HepG2 (cell line): ENCODE measurements at regions not wholly inside any gene's neighbourhood (a gene's known extent, or its start where the extent isn't known, plus 50 kb on each side); places are given as distances from the start of the nearest gene placed in this dataset.

Source experiments
- ATAC-seq: fragments of 200-7000 bp; cut with Tn5 transposase; 3 replicates; pipeline ENCODE4 v1.9.1; 2020; ENCODE audit warnings: mild to moderate bottlenecking, moderate library complexity
- BruUV-seq: library from RNA; stranded (reverse); fragments of 400-500 nt; replicated peaks from 2 replicates; lab custom pipeline; 2021; lab: Mats Ljungman, UMichigan
- CTCF ChIA-PET: fragments of 300-600 bp; formaldehyde crosslinking; extraction: SDS; loops from one replicate; lab custom pipeline; 2021; ENCODE audit warnings: low total read pairs, inconsistent platforms, low intra/inter-chr PET ratio; lab: Yijun Ruan, JAX
- POLR2A ChIA-PET: fragments of 350-600 bp; sonication (Branson Sonifier 250); formaldehyde crosslinking; loops from one replicate; lab custom pipeline; 2020; ENCODE audit warnings: antibody characterized with exemption, inconsistent platforms; lab: Yijun Ruan, JAX
- DNase-seq: peaks from one replicate; pipeline ENCODE4 v3.0.0-alpha.2; 2015; ENCODE audit warnings: low spot score
- FAIRE-seq: peaks from 3 replicates; lab custom pipeline; 2011; peaks lifted over from hg19 to GRCh38; lab: Jason Lieb, UNC
- H2AFZ ChIP-seq: one replicate; pipeline ENCODE4 v1.6.1; 2011; ENCODE audit warnings: low read length, inconsistent platforms
- H3K27ac ChIP-seq: fragments of 300-600 bp; 3 replicates; pipeline ENCODE4 v1.8.0; 2011; ENCODE audit warnings: mixed run types, mild to moderate bottlenecking, mixed read lengths, low read length, inconsistent platforms; ENCODE audit not compliant: insufficient read depth; ENCODE audit errors: extremely low read length
- H3K27me3 ChIP-seq, 2 experiments: fragments of 200-600 bp in 1 of 2; 2 replicates in 1 of 2; 3 replicates in 1 of 2; pipeline versions ENCODE4 v1.6.0 to v1.8.0; 2011; ENCODE audit warnings: low read length in 2 of 2, mild to moderate bottlenecking in 2 of 2, moderate library complexity in 2 of 2, inconsistent platforms in 1 of 2; ENCODE audit not compliant: insufficient read depth in 2 of 2, control insufficient read depth in 1 of 2
- H3K36me3 ChIP-seq, 2 experiments: fragments of 200-600 bp in 1 of 2; replicated peaks in 1 of 2; 2 replicates in 1 of 2; 3 replicates in 1 of 2; pipeline versions ENCODE4 v1.5.1 to v1.8.0; 2011; ENCODE audit warnings: low read length in 2 of 2, inconsistent platforms in 1 of 2; ENCODE audit not compliant: insufficient read depth in 2 of 2, control insufficient read depth in 1 of 2
- H3K4me1 ChIP-seq: 2 replicates; pipeline ENCODE4 v1.5.1; 2012; ENCODE audit warnings: low read length, inconsistent platforms; ENCODE audit not compliant: insufficient read depth
- H3K4me2 ChIP-seq: 2 replicates; pipeline ENCODE4 v1.6.0; 2011; ENCODE audit warnings: low read depth, low read length, inconsistent platforms
- H3K4me3 ChIP-seq, 3 experiments: fragments of 200-600 bp in 1 of 3; sonication (generic), shearing (Covaris generic) in 1 of 3; replicated peaks in 1 of 3; 2 replicates each; pipeline ENCODE4 v1.5.1; 2011 to 2016; ENCODE audit warnings: low read length in 3 of 3, inconsistent platforms in 2 of 3, low read depth in 2 of 3, mild to moderate bottlenecking in 2 of 3, control low read depth in 1 of 3, mixed read lengths in 1 of 3; ENCODE audit not compliant: insufficient read depth in 1 of 3
- H3K79me2 ChIP-seq: one replicate; pipeline ENCODE4 v1.6.1; 2011; ENCODE audit warnings: low read length, inconsistent platforms; ENCODE audit not compliant: insufficient read depth
- H3K9ac ChIP-seq: 2 replicates; pipeline ENCODE4 v1.6.0; 2011; ENCODE audit warnings: mild to moderate bottlenecking, low read depth, low read length, inconsistent platforms; ENCODE audit not compliant: insufficient read depth
- H3K9me3 ChIP-seq: 2 replicates; pipeline ENCODE4 v1.5.1; 2012; ENCODE audit warnings: mild to moderate bottlenecking, low read length
- H4K20me1 ChIP-seq: 2 replicates; pipeline ENCODE4 v1.6.0; 2011; ENCODE audit warnings: inconsistent platforms, mild to moderate bottlenecking, low read length, moderate library complexity; ENCODE audit not compliant: insufficient read depth
- CREB1 ChIP-seq, 2 experiments: fragments of 450-650 bp in 1 of 2; IDR thresholded peaks; 2 replicates each; pipeline ENCODE4 v1.6.1; 2016 to 2017; ENCODE audit warnings: control low read depth in 1 of 2, mild to moderate bottlenecking in 1 of 2, missing compliant biosample characterization in 1 of 2, missing genetic modification characterization in 1 of 2
- EHMT2 ChIP-seq: fragments of 200-600 bp; sonication (generic); IDR thresholded peaks from 2 replicates; pipeline ENCODE4 v1.7.0; 2017; ENCODE audit warnings: antibody characterized with exemption, low read depth, low read length, borderline replicate concordance
- HDAC6 ChIP-seq: fragments of 200-600 bp; sonication (generic); IDR thresholded peaks from 2 replicates; pipeline ENCODE4 v1.7.0; 2017; ENCODE audit warnings: mild to moderate bottlenecking, antibody characterized with exemption, low read length, low read depth
- HNRNPL ChIP-seq: fragments of 200-400 bp; formaldehyde crosslinking; IDR thresholded peaks from 2 replicates; pipeline ENCODE4 v1.6.1; 2017; ENCODE audit warnings: mild to moderate bottlenecking, low read depth, low read length
- NFE2L2 ChIP-seq: fragments of 150-350 bp; IDR thresholded peaks from 2 replicates; pipeline ENCODE4 v1.6.1; 2014; ENCODE audit warnings: low read length
- NFYB ChIP-seq: sonication (generic); formaldehyde crosslinking; IDR thresholded peaks from 2 replicates; pipeline ENCODE4 v1.4.0; 2020; ENCODE audit warnings: missing genetic modification reagents
- PLRG1 ChIP-seq: fragments of 450-650 bp; conservative IDR thresholded peaks from 2 replicates; pipeline ENCODE4 v1.6.1; 2016
- ZNF382 ChIP-seq: sonication (generic); formaldehyde crosslinking; IDR thresholded peaks from 2 replicates; pipeline ENCODE4 v1.5.0; 2020; ENCODE audit warnings: missing genetic modification reagents, mild to moderate bottlenecking, borderline replicate concordance
- ZNF564 ChIP-seq: sonication (generic); formaldehyde crosslinking; IDR thresholded peaks from 2 replicates; pipeline ENCODE4 v1.8.1; 2023; ENCODE audit warnings: mild to moderate bottlenecking, missing genetic modification reagents
- ZNF703 ChIP-seq: sonication (generic); formaldehyde crosslinking; IDR thresholded peaks from 2 replicates; pipeline ENCODE4 v1.5.1; 2020; ENCODE audit warnings: missing genetic modification reagents, mild to moderate bottlenecking, moderate library complexity, borderline replicate concordance
- WGBS: methylation state at CpG from one replicate; pipeline ENCODE4 v1.1.6; 2017; ENCODE audit warnings: low lambda C conversion rate; 5-methylcytosine and 5-hydroxymethylcytosine counted together
- in situ Hi-C: cut with HindIII; loops from 2 replicates; pipeline ENCODE4 v1.10.0; 2017; ENCODE audit warnings: low pct_unique_long_range_greater_than_20kb; ENCODE audit not compliant: extremely low pct_ligation_motif_present
- intact Hi-C: fragments of 100-400 bp; cut with micrococcal nuclease; formaldehyde crosslinking; loops from one replicate; pipeline ENCODE4 v1.10.0; 2022; ENCODE audit not compliant: unreplicated experiment

DNA sequence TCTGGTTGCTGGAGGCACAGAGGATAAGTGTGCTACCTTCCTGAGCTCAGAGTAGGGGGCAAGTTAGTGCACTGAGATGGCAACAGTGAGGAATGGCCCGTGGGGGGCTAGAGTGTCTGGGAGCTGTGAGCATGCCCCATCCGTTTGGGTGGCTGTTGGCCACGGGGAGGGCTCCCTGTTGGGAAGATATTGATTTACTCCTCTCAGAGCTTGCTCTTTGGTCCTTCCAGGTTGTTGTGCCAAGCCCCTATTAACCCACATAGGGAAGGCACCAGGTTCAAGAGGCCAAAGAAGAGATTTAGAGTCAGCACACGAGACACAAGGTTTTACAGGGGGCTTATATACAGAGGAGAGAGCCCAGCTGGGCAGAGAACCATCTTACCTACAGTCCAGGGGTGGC is 318.8 kb downstream of the TSN start:
- in situ Hi-C loops (no loop called here), intact Hi-C loops (no loop called here)
- Histone ChIP-seq H3K79me2 (no peaks in the 10 kb centered on the region), H3K9me3 (no peaks in the 10 kb centered on the region), H3K9ac (no peak overlapping the region), H2AFZ (no peak overlapping the region), H3K4me1 (no peaks in the 10 kb centered on the region), H3K27ac (no peak overlapping the region), H3K36me3 (no peaks in the 10 kb centered on the region), H3K4me3 (no peak overlapping the region), H4K20me1 (no peaks in the 10 kb centered on the region), H3K4me2 (no peak overlapping the region), H3K27me3 (no peaks in the 10 kb centered on the region; a peak in 1 of 5 replicates)
- CTCF ChIA-PET, result no interaction called here
- 0% methylated on average over 4 of the region's 4 CpGs for WGBS
- TF ChIP-seq ZNF703 (CRISPR knock-in tag) (no peak), CREB1 (IDR thresholded peaks at IDR 0.05) (no peak), CREB1 (CRISPR knock-in tag; IDR thresholded peaks at IDR 0.05) (no peak), HDAC6 (no peak), NFYB (no peak), ZNF564 (CRISPR knock-in tag) (no peak), EHMT2 (no peak), HNRNPL (no peak), ZNF382 (CRISPR knock-in tag) (no peak)
- POLR2A ChIA-PET, result no interaction called here
- no TSS peak for BruUV-seq
- DNase-seq, result no peak
- no peak for FAIRE-seq
- ATAC-seq, result peak; percentile 68

DNA sequence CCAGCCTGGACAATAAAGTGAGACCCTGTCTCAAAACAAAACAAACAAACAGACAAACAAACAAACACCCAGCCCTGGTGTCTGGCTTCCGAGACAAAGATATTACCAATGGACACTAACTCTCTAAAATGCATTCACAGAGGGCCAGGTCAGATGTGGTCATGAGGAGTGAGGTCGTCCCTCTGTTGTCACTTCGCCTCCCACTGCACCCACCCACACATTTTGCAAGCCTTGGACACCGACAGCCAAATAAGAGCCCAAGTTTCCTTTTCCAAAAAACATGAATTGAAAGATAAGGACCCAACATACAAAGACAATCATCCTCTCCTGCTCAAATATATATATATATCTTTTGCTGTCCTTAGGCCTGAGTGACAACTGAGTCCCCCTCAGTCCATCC is 319.9 kb downstream of the TSN start:
- intact Hi-C loops (no loop called here), in situ Hi-C loops (no loop called here)
- Histone ChIP-seq H3K4me2 (no peak overlapping the region), H4K20me1 (no peaks in the 10 kb centered on the region), H3K4me3 (no peak overlapping the region), H3K4me1 (no peaks in the 10 kb centered on the region), H3K36me3 (no peaks in the 10 kb centered on the region), H3K9ac (no peak overlapping the region), H2AFZ (no peak overlapping the region), H3K9me3 (no peaks in the 10 kb centered on the region), H3K27ac (no peak overlapping the region), H3K27me3 (no peaks in the 10 kb centered on the region; a peak in 2 of 5 replicates), H3K79me2 (no peaks in the 10 kb centered on the region)
- ChIA-PET CTCF (no interaction called here), POLR2A (no interaction called here)
- WGBS, result 33% methylated on average over 4 of the region's 4 CpGs
- DNase-seq, result no peak
- TF ChIP-seq PLRG1 (no peak), NFE2L2 (no peak)
- BruUV-seq, result no TSS peak
- FAIRE-seq, result no peak
- ATAC-seq, result no peak
